ENCODE measurements at regions not wholly inside any gene's neighbourhood (a gene's known extent, or its start where the extent isn't known, plus 50 kb on each side); places are given as distances from the start of the nearest gene placed in this dataset.

DNA sequence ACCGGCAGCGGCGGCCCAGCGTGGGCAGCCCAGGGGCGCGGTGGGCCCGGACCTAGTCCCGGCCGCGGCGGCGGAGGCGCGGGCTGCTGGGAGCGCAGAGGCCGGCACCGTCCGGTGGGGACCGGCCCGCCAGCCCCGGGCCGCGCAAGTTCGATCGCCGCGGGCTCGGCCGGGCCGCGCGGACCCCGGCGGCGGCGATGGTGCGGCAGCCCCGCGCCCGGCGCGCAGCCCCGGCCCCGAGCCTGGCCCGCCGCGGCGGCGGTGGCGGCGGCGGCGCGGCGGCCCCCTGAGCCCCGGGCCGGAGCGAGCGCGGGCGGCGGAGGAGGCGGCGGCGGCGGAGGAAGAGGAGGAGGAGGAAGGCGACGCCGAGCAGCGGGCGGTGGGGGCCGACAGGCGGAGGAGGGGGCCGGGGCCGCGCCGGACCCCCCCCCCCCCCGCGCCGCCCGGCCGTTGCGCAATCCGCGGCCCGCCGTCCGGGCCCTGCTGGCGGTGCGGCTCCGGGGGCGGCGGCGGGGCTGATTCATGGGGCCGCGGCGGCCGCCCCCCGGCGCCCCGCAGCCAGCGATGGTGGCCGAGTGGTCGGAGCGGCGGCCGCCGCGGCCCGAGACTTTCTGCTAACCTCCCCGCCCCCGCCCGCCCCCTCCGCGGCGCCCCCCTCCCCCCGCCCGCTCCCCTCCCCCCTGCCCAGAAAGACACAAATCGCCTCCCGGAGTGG, 1251.9 kb downstream of the BRD1 start:
- Histone ChIP-seq H3K4me3 (peak overlapping the region in 2 of 4 donors; percentile 30 to 55), H3K27me3 (peaks cover 0 to 79% (median 9%) of the 10 kb centered on the region in 4 donors), H3K9me3 (peaks cover 0 to 3% (median 2%) of the 10 kb centered on the region in 3 donors), H3K27ac (no peak overlapping the region), H3K36me3 (no peaks in the 10 kb centered on the region), H3K4me1 (peaks cover 0 to 22% (median 15%) of the 10 kb centered on the region in 3 donors)
- DNase-seq: no peak
- TF ChIP-seq POLR2A (IDR thresholded peaks at IDR 0.05): no peak
- TF ChIP-seq, protein P1, sequence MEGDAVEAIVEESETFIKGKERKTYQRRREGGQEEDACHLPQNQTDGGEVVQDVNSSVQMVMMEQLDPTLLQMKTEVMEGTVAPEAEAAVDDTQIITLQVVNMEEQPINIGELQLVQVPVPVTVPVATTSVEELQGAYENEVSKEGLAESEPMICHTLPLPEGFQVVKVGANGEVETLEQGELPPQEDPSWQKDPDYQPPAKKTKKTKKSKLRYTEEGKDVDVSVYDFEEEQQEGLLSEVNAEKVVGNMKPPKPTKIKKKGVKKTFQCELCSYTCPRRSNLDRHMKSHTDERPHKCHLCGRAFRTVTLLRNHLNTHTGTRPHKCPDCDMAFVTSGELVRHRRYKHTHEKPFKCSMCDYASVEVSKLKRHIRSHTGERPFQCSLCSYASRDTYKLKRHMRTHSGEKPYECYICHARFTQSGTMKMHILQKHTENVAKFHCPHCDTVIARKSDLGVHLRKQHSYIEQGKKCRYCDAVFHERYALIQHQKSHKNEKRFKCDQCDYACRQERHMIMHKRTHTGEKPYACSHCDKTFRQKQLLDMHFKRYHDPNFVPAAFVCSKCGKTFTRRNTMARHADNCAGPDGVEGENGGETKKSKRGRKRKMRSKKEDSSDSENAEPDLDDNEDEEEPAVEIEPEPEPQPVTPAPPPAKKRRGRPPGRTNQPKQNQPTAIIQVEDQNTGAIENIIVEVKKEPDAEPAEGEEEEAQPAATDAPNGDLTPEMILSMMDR (IDR thresholded peaks at IDR 0.05): no peak
- intact Hi-C loops (cut with DNase I): no loop called here
- WGBS, 2 donors: no CpG with 5 or more reads among the region's 120 CpGs

GRCh38 chr22:48574776-48575617, 1252.7 kb downstream of the BRD1 start:
- peaks cover 0 to 10% (median 3%) of the 10 kb centered on the region in 3 donors for H3K9me3 ChIP-seq
- no peak for TF ChIP-seq POLR2A (IDR thresholded peaks at IDR 0.05)
- TF ChIP-seq, protein P1 (IDR thresholded peaks at IDR 0.05): peak in 4 of 6 experiments; percentile 7 to 46 (median 22)
- no peak overlapping the region for H3K27ac ChIP-seq
- peak overlapping the region in 1 of 4 donors; percentile 37 for H3K4me3 ChIP-seq
- intact Hi-C loops (cut with DNase I): no loop called here
- H3K27me3 ChIP-seq: peaks cover 0 to 71% (median 9%) of the 10 kb centered on the region in 4 donors
- no peak for DNase-seq
- peaks cover 0 to 22% (median 15%) of the 10 kb centered on the region in 3 donors for H3K4me1 ChIP-seq
- H3K36me3 ChIP-seq: no peaks in the 10 kb centered on the region
- WGBS, 2 donors: 21% methylated on average over 14 of the region's 92 CpGs; no CpG with 5 or more reads in 1 of the 2 donors

- intact Hi-C loops (cut with DNase I): no loop called here
- Histone ChIP-seq H3K27me3 (peaks cover 0 to 59% (median 9%) of the 10 kb centered on the region in 4 donors), H3K27ac (no peak overlapping the region), H3K36me3 (no peaks in the 10 kb centered on the region), H3K4me3 (no peak overlapping the region), H3K9me3 (peaks cover 0 to 15% (median 3%) of the 10 kb centered on the region in 3 donors), H3K4me1 (peaks cover 0 to 15% (median 14%) of the 10 kb centered on the region in 3 donors)
- WGBS, 2 donors: 61 to 73% methylated on average over 2 to 4 of the region's 4 CpGs
- TF ChIP-seq POLR2A (IDR thresholded peaks at IDR 0.05): no peak
- DNase-seq: no peak
Measured at GRCh38 chr22:48573766-48574165, 1253.9 kb downstream of the BRD1 start.

GRCh38 chr22:48572951-48573350, 1254.7 kb downstream of the BRD1 start:
- TF ChIP-seq, protein P1 (IDR thresholded peaks at IDR 0.05): no peak
- TF ChIP-seq POLR2A (IDR thresholded peaks at IDR 0.05): no peak
- no peaks in the 10 kb centered on the region for H3K36me3 ChIP-seq
- intact Hi-C loops (cut with DNase I): no loop called here
- H3K9me3 ChIP-seq: peaks cover 0 to 15% (median 3%) of the 10 kb centered on the region in 3 donors
- H3K27me3 ChIP-seq: peaks cover 0 to 52% (median 9%) of the 10 kb centered on the region in 4 donors
- H3K27ac ChIP-seq: no peak overlapping the region
- no peak for DNase-seq
- peaks cover 0 to 15% (median 14%) of the 10 kb centered on the region in 3 donors for H3K4me1 ChIP-seq
- WGBS, 2 donors: 41 to 78% methylated on average over 4 of the region's 4 CpGs
- no peak overlapping the region for H3K4me3 ChIP-seq

DNA sequence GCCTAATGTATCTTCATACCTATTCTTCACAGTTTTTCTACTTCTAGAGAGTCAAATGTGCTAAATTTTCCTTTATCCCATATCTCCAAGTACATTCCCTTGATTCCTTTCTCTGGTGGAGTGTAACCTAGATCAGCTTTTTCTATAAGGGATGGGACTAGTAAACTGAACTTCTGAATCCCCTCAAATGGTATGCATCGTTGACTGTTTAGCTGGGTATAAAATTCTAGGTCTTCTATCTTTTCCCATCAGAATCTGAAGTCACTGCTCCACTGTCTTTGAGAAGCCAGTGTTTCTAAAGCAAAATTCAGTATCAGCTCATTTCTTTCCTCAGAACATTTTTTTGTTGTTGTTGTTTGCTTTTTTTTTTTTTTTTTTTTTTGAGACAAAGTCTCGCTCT, 1256.8 kb downstream of the BRD1 start:
- intact Hi-C loops (cut with DNase I): no loop called here
- 85 to 93% methylated on average over 2 of the region's 2 CpGs for WGBS, 2 donors
- H3K27me3 ChIP-seq: peaks cover 0 to 45% (median 4%) of the 10 kb centered on the region in 4 donors

More for the DNA sequence above, 1256.8 kb downstream of the BRD1 start:
- no peaks in the 10 kb centered on the region for H3K36me3 ChIP-seq
- peaks cover 0 to 15% (median 3%) of the 10 kb centered on the region in 3 donors for H3K9me3 ChIP-seq
- no peak overlapping the region for H3K27ac ChIP-seq
- DNase-seq: no peak
- no peak for TF ChIP-seq POLR2A (IDR thresholded peaks at IDR 0.05)
- TF ChIP-seq, protein P1 (IDR thresholded peaks at IDR 0.05): no peak
- H3K4me3 ChIP-seq: no peak overlapping the region
- H3K4me1 ChIP-seq: peaks cover 0 to 6% (median 4%) of the 10 kb centered on the region in 3 donors

Data from esophagus squamous epithelium (tissue), 5 donors.